PC-9 (cell line): ENCODE measurements at regions not wholly inside any gene's neighbourhood (a gene's known extent, or its start where the extent isn't known, plus 50 kb on each side); places are given as distances from the start of the nearest gene placed in this dataset.

Source experiments
- CTCF ChIP-seq: fragments of 200-600 bp; sonication (generic); conservative IDR thresholded peaks from 2 replicates; pipeline ENCODE4 v1.6.1; 2017; ENCODE audit warnings: mixed run types, antibody characterized with exemption, mild to moderate bottlenecking, moderate library complexity
- EZH2 ChIP-seq: fragments of 200-600 bp; sonication (generic); IDR thresholded peaks from 2 replicates; pipeline ENCODE4 v1.8.0; 2017; ENCODE audit warnings: antibody characterized with exemption, low read depth

DNA sequence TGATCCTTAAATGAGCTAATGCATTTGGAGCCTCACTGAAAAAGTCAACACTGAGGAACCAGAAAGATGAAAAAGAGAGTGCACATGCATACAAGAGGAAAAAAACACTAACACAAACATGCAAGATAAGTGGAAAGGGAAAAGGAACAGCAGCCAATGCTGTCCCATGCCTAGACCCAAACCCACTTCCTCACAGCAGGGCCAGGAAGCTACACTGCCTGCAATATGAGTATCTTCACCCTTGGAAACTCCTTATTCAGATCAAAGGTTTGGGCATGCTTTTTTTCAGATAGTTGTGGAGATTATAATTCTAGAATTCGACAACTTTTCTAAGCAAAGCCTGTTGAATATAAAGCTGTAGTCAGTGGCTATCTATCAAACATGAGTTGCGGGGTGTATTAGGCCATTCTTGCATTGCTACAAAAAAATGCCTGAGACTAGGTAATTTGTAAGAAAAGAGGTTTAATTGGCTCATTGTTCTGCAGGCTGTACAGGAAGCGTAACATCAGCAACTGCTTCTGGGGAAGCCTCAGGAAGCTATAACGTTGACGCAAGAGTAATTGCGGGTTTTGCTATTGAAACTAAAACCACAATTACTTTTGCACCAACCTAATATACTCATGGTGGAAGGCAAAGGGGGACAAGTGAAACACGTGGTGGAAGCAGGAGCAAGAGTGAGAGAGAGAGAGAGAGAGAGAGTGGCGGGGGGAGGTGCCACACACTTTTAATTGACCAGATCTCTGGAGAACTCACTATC, 138.2 kb downstream of the MBD2 start:
- TF ChIP-seq CTCF (no peak), EZH2 (no peak)
